ENCODE measurements at regions not wholly inside any gene's neighbourhood (a gene's known extent, or its start where the extent isn't known, plus 50 kb on each side); places are given as distances from the start of the nearest gene placed in this dataset.

GRCh38 chr12:59973515-59973914, 377.7 kb downstream of the SLC16A7 start:
- peaks cover 0 to 3% (median 0%) of the 10 kb centered on the region in 3 donors for H3K27me3 Mint-ChIP-seq (ENCODE audit: low read depth in 3 of 3)
- H3K4me3 Mint-ChIP-seq = no peak overlapping the region
- Histone ChIP-seq H3K9ac (ENCODE audit: insufficient read depth, low read length, poor library complexity, severe bottlenecking) (no peak overlapping the region), H3K9me3 (replicated peaks in 1 of 2; ENCODE audit: control insufficient read depth in 1 of 2, insufficient read depth in 1 of 2, low read length in 2 of 2) (no peaks in the 10 kb centered on the region), H3K36me3 (replicated peaks in 1 of 2; ENCODE audit: control insufficient read depth in 1 of 2, insufficient read depth in 2 of 2, low read length in 2 of 2) (no peaks in the 10 kb centered on the region), H3K27me3 (ENCODE audit: control insufficient read depth in 2 of 2, insufficient read depth in 2 of 2, low read length in 2 of 2) (no peaks in the 10 kb centered on the region), H4K20me1 (ENCODE audit: insufficient read depth, low read length) (no peaks in the 10 kb centered on the region), H3K27ac (ENCODE audit: low read depth in 1 of 2, low read length in 2 of 2) (no peak overlapping the region), H3K4me2 (replicated peaks; ENCODE audit: extremely low read depth, low read length, poor library complexity, severe bottlenecking) (no peak overlapping the region), H3K4me3 (replicated peaks in 1 of 3; ENCODE audit: low read depth in 2 of 3, low read length in 3 of 3) (no peak overlapping the region), H3K4me1 (ENCODE audit: control insufficient read depth in 1 of 2, insufficient read depth in 2 of 2, low read length in 2 of 2) (no peaks in the 10 kb centered on the region), H3K79me2 (ENCODE audit: insufficient read depth, low read length) (no peaks in the 10 kb centered on the region), H2AFZ (ENCODE audit: insufficient read depth, low read depth, low read length, poor library complexity, severe bottlenecking) (no peak overlapping the region)
- DNase-seq = no peak
- H3K9me3 Mint-ChIP-seq = peaks cover 0 to 6% (median 2%) of the 10 kb centered on the region in 7 donors
- intact Hi-C loops (cut with micrococcal nuclease) = no loop called here
- no peak for TF ChIP-seq CTCF (IDR thresholded peaks at IDR 0.05)
- 100% methylated on average over 1 of the region's 2 CpGs for WGBS (ENCODE audit: insufficient coverage)
- H3K27ac Mint-ChIP-seq = no peak overlapping the region
- H3K4me1 Mint-ChIP-seq = no peaks in the 10 kb centered on the region
- H3K36me3 Mint-ChIP-seq = peaks cover 0 to 2% of the 10 kb centered on the region in 2 donors

GRCh38 chr12:59977779-59978178, 381.9 kb downstream of the SLC16A7 start:
- H2AFZ ChIP-seq (ENCODE audit: insufficient read depth, low read depth, low read length, poor library complexity, severe bottlenecking) = no peak overlapping the region

More at GRCh38 chr12:59977779-59978178, 381.9 kb downstream of the SLC16A7 start:
- Mint-ChIP-seq H3K36me3 (peaks cover 0 to 2% of the 10 kb centered on the region in 2 donors), H3K27me3 (ENCODE audit: low read depth in 3 of 3) (peaks cover 0 to 3% (median 0%) of the 10 kb centered on the region in 3 donors), H3K4me3 (no peak overlapping the region), H3K4me1 (no peaks in the 10 kb centered on the region), H3K27ac (no peak overlapping the region), H3K9me3 (peaks cover 0 to 6% (median 2%) of the 10 kb centered on the region in 7 donors)
- H3K27ac ChIP-seq (ENCODE audit: low read depth in 1 of 2, low read length in 2 of 2) = no peak overlapping the region
- no peaks in the 10 kb centered on the region for H3K79me2 ChIP-seq (ENCODE audit: insufficient read depth, low read length)
- TF ChIP-seq CTCF (IDR thresholded peaks at IDR 0.05) = no peak
- no peak for DNase-seq
- intact Hi-C loops (cut with micrococcal nuclease) = no loop called here
- no peak overlapping the region for H3K4me2 ChIP-seq (replicated peaks; ENCODE audit: extremely low read depth, low read length, poor library complexity, severe bottlenecking)
- no peak overlapping the region for H3K9ac ChIP-seq (ENCODE audit: insufficient read depth, low read length, poor library complexity, severe bottlenecking)
- H3K9me3 ChIP-seq (replicated peaks in 1 of 2; ENCODE audit: control insufficient read depth in 1 of 2, insufficient read depth in 1 of 2, low read length in 2 of 2) = no peaks in the 10 kb centered on the region
- WGBS (ENCODE audit: insufficient coverage) = 88% methylated on average over 1 of the region's 4 CpGs
- no peak overlapping the region for H3K4me3 ChIP-seq (replicated peaks in 1 of 3; ENCODE audit: low read depth in 2 of 3, low read length in 3 of 3)
- no peaks in the 10 kb centered on the region for H4K20me1 ChIP-seq (ENCODE audit: insufficient read depth, low read length)
- H3K4me1 ChIP-seq (ENCODE audit: control insufficient read depth in 1 of 2, insufficient read depth in 2 of 2, low read length in 2 of 2) = no peaks in the 10 kb centered on the region
- H3K27me3 ChIP-seq (ENCODE audit: control insufficient read depth in 2 of 2, insufficient read depth in 2 of 2, low read length in 2 of 2) = no peaks in the 10 kb centered on the region
- H3K36me3 ChIP-seq (replicated peaks in 1 of 2; ENCODE audit: control insufficient read depth in 1 of 2, insufficient read depth in 2 of 2, low read length in 2 of 2) = no peaks in the 10 kb centered on the region

Data from CD14-positive monocyte (primary cell).